Smooth muscle cell (in vitro differentiated cells): ENCODE measurements at regions not wholly inside any gene's neighbourhood (a gene's known extent, or its start where the extent isn't known, plus 50 kb on each side); places are given as distances from the start of the nearest gene placed in this dataset.

ENCODE experiments used
- DNase-seq: peaks from one replicate; lab custom pipeline; 2025; ENCODE audit not compliant: unreplicated experiment; lab: John Stamatoyannopoulos, UW
- H2AFZ ChIP-seq: fragments of 200-600 bp; sonication (generic); 2 replicates; pipeline ENCODE4 v1.6.0; 2016; ENCODE audit warnings: antibody characterized with exemption, low read depth, mild to moderate bottlenecking
- H3F3A ChIP-seq: fragments of 200-600 bp; sonication (generic); 2 replicates; pipeline ENCODE4 v1.6.0; 2017; ENCODE audit warnings: antibody characterized with exemption, low read depth
- H3K27ac ChIP-seq: fragments of 200-600 bp; sonication (generic); 2 replicates; pipeline ENCODE4 v1.5.1; 2016; ENCODE audit warnings: low read depth, mild to moderate bottlenecking
- H3K27me3 ChIP-seq: fragments of 200-600 bp; sonication (generic); 2 replicates; pipeline ENCODE4 v1.6.1; 2016; ENCODE audit warnings: low read depth, mild to moderate bottlenecking
- H3K36me3 ChIP-seq: fragments of 200-600 bp; sonication (generic); 2 replicates; pipeline ENCODE4 v1.5.1; 2016; ENCODE audit warnings: low read depth
- H3K4me1 ChIP-seq: fragments of 200-600 bp; sonication (generic); 2 replicates; pipeline ENCODE4 v1.5.1; 2016; ENCODE audit warnings: low read depth
- H3K4me2 ChIP-seq: fragments of 200-600 bp; sonication (generic); 2 replicates; pipeline ENCODE4 v1.6.0; 2016; ENCODE audit warnings: mild to moderate bottlenecking
- H3K4me3 ChIP-seq: fragments of 200-600 bp; sonication (generic); 2 replicates; pipeline ENCODE4 v1.5.1; 2016; ENCODE audit warnings: mild to moderate bottlenecking
- H3K79me2 ChIP-seq: fragments of 200-600 bp; sonication (generic); 2 replicates; pipeline ENCODE4 v1.6.0; 2016; ENCODE audit warnings: low read depth, mild to moderate bottlenecking
- H3K9ac ChIP-seq: fragments of 200-600 bp; sonication (generic); 2 replicates; pipeline ENCODE4 v1.6.0; 2016; ENCODE audit warnings: low read depth
- H3K9me3 ChIP-seq: fragments of 200-600 bp; sonication (generic); replicated peaks from 2 replicates; pipeline ENCODE4 v1.5.1; 2016; ENCODE audit warnings: low read depth
- H4K20me1 ChIP-seq: fragments of 200-600 bp; sonication (generic); 2 replicates; pipeline ENCODE4 v1.6.0; 2016; ENCODE audit warnings: low read depth
- CTCF ChIP-seq: fragments of 200-600 bp; sonication (generic); IDR thresholded peaks from 2 replicates; pipeline ENCODE4 v1.5.1; 2017; ENCODE audit warnings: borderline replicate concordance, mild to moderate bottlenecking, antibody characterized with exemption; ENCODE audit not compliant: insufficient read depth, poor library complexity, severe bottlenecking
- WGBS: methylation state at CpG from one replicate; pipeline ENCODE4 v1.1.7; 2016; ENCODE audit warnings: low lambda C conversion rate; 5-methylcytosine and 5-hydroxymethylcytosine counted together

- 84% methylated on average over 3 of the region's 3 CpGs for WGBS
- H3K9ac ChIP-seq, result no peak overlapping the region
- H3K4me3 ChIP-seq, result no peak overlapping the region
These were observed 163.0 kb downstream of the TBX18 start for GRCh38 chr6:84601366-84601765.

GRCh38 chr6:84599991-84600390 lies 164.4 kb downstream of the TBX18 start:
- H2AFZ ChIP-seq, result no peak overlapping the region
- H3K4me1 ChIP-seq, result no peaks in the 10 kb centered on the region
- H3K27ac ChIP-seq, result no peak overlapping the region
- H3F3A ChIP-seq, result no peaks in the 10 kb centered on the region
- H3K9me3 ChIP-seq, result no peaks in the 10 kb centered on the region
- no peak overlapping the region for H3K4me3 ChIP-seq
- no peak overlapping the region for H3K9ac ChIP-seq
- H3K79me2 ChIP-seq, result no peaks in the 10 kb centered on the region
- no peak overlapping the region for H3K4me2 ChIP-seq
- H3K27me3 ChIP-seq, result no peaks in the 10 kb centered on the region
- no peaks in the 10 kb centered on the region for H3K36me3 ChIP-seq
- H4K20me1 ChIP-seq, result no peaks in the 10 kb centered on the region
- DNase-seq, result no peak
- WGBS, result 93% methylated on average over 1 of the region's 1 CpG
- no peak for TF ChIP-seq CTCF

More at GRCh38 chr6:84601366-84601765, 163.0 kb downstream of the TBX18 start:
- Histone ChIP-seq H3K4me2 (no peak overlapping the region), H3K27me3 (no peaks in the 10 kb centered on the region), H3K9me3 (no peaks in the 10 kb centered on the region), H3K79me2 (no peaks in the 10 kb centered on the region), H3K36me3 (no peaks in the 10 kb centered on the region), H3K27ac (no peak overlapping the region), H3F3A (no peaks in the 10 kb centered on the region), H4K20me1 (no peaks in the 10 kb centered on the region), H2AFZ (no peak overlapping the region), H3K4me1 (no peaks in the 10 kb centered on the region)
- DNase-seq, result no peak
- no peak for TF ChIP-seq CTCF

GRCh38 chr6:84597238-84597875 lies 167.0 kb downstream of the TBX18 start:
- no peaks in the 10 kb centered on the region for H3K79me2 ChIP-seq
- no peaks in the 10 kb centered on the region for H3F3A ChIP-seq
- no peak overlapping the region for H3K9ac ChIP-seq
- no peaks in the 10 kb centered on the region for H4K20me1 ChIP-seq
- no peak for DNase-seq
- H3K27me3 ChIP-seq, result no peaks in the 10 kb centered on the region
- H3K36me3 ChIP-seq, result no peaks in the 10 kb centered on the region
- no peaks in the 10 kb centered on the region for H3K4me1 ChIP-seq
- no peaks in the 10 kb centered on the region for H3K9me3 ChIP-seq
- peak overlapping the region; percentile 32 for H2AFZ ChIP-seq
- no peak for TF ChIP-seq CTCF
- no peak overlapping the region for H3K27ac ChIP-seq
- peak overlapping the region; percentile 31 for H3K4me2 ChIP-seq
- WGBS, result 45% methylated on average over 4 of the region's 4 CpGs
- no peak overlapping the region for H3K4me3 ChIP-seq

GRCh38 chr6:84596488-84596887 lies 167.9 kb downstream of the TBX18 start:
- Histone ChIP-seq H3K36me3 (no peaks in the 10 kb centered on the region), H3K4me1 (no peaks in the 10 kb centered on the region), H3K4me2 (no peak overlapping the region), H3K27ac (no peak overlapping the region), H4K20me1 (no peaks in the 10 kb centered on the region), H3K9me3 (no peaks in the 10 kb centered on the region), H2AFZ (no peak overlapping the region), H3F3A (no peaks in the 10 kb centered on the region), H3K9ac (no peak overlapping the region), H3K79me2 (no peaks in the 10 kb centered on the region), H3K4me3 (no peak overlapping the region), H3K27me3 (no peaks in the 10 kb centered on the region)
- no peak for DNase-seq
- TF ChIP-seq CTCF, result no peak
- WGBS, result 84% methylated on average over 1 of the region's 1 CpG
